CD4-positive, alpha-beta memory T cell (primary cell): ENCODE measurements at regions not wholly inside any gene's neighbourhood (a gene's known extent, or its start where the extent isn't known, plus 50 kb on each side); places are given as distances from the start of the nearest gene placed in this dataset.

Experiments used
- CTCF ChIA-PET: fragments of 350-600 bp; sonication (Branson Sonifier 250); formaldehyde crosslinking; loops from one replicate; lab custom pipeline; 2021; ENCODE audit warnings: inconsistent platforms; ENCODE audit not compliant: partially characterized antibody; lab: Charles Lee
- POLR2A ChIA-PET: fragments of 350-600 bp; sonication (Branson Sonifier 250); formaldehyde crosslinking; loops from one replicate; lab custom pipeline; 2021; ENCODE audit not compliant: partially characterized antibody; lab: Charles Lee
- DNase-seq, 5 donors: peaks; one replicate each; pipeline versions ENCODE4 v3.0.0 to v3.0.0-alpha.2; 2020 to 2022; ENCODE audit warnings: mixed read lengths in 1 of 5
- H3K27ac ChIP-seq: one replicate; pipeline ENCODE4 v1.7.0; 2013; ENCODE audit warnings: low read depth, low read length
- H3K27me3 ChIP-seq: 2 replicates; pipeline ENCODE4 v1.7.0; 2013; ENCODE audit warnings: mild to moderate bottlenecking, low read length, moderate library complexity; ENCODE audit not compliant: insufficient read depth
- H3K36me3 ChIP-seq: 2 replicates; pipeline ENCODE4 v1.7.0; 2013; ENCODE audit warnings: mild to moderate bottlenecking, low read length, moderate library complexity; ENCODE audit not compliant: insufficient read depth
- H3K4me1 ChIP-seq: 2 replicates; pipeline ENCODE4 v1.7.0; 2013; ENCODE audit warnings: mild to moderate bottlenecking, low read length, moderate library complexity; ENCODE audit not compliant: insufficient read depth
- H3K4me3 ChIP-seq, 2 donors: one replicate each; pipeline ENCODE4 v1.7.0; 2013; ENCODE audit warnings: low read length in 2 of 2, mild to moderate bottlenecking in 1 of 2
- H3K9me3 ChIP-seq, 2 donors: one replicate each; pipeline ENCODE4 v1.7.0; 2013; ENCODE audit warnings: low read length in 2 of 2, control low read depth in 1 of 2; ENCODE audit not compliant: control insufficient read depth in 1 of 2
- H3K27ac Mint-ChIP-seq, 7 donors: one replicate each; pipeline ENCODE4 v1.8.0; 2020 to 2021; ENCODE audit warnings: mixed read lengths in 7 of 7, mild to moderate bottlenecking in 6 of 7, inconsistent platforms in 3 of 7, moderate library complexity in 3 of 7
- H3K27me3 Mint-ChIP-seq, 2 donors: one replicate each; pipeline ENCODE4 v1.8.0; 2020 to 2021; ENCODE audit warnings: mixed read lengths in 2 of 2
- H3K36me3 Mint-ChIP-seq, 2 donors: one replicate each; pipeline ENCODE4 v1.8.0; 2020 to 2021; ENCODE audit warnings: mixed read lengths in 2 of 2, inconsistent platforms in 1 of 2, mild to moderate bottlenecking in 1 of 2
- H3K4me1 Mint-ChIP-seq, 4 donors: one replicate each; pipeline ENCODE4 v1.8.0; 2020 to 2021; ENCODE audit warnings: mixed read lengths in 4 of 4, mild to moderate bottlenecking in 1 of 4
- H3K4me3 Mint-ChIP-seq, 8 donors: one replicate each; pipeline ENCODE4 v1.8.0; 2020 to 2021; ENCODE audit warnings: mixed read lengths in 8 of 8, mild to moderate bottlenecking in 7 of 8, moderate library complexity in 6 of 8, inconsistent platforms in 3 of 8
- H3K9me3 Mint-ChIP-seq, 8 donors: one replicate each; pipeline ENCODE4 v1.8.0; 2020 to 2021; ENCODE audit warnings: mixed read lengths in 8 of 8, mild to moderate bottlenecking in 5 of 8, inconsistent platforms in 3 of 8, moderate library complexity in 1 of 8
- intact Hi-C: fragments of 100-400 bp; cut with micrococcal nuclease; formaldehyde crosslinking; loops from one replicate; pipeline ENCODE4 v1.15.1; 2023

DNA sequence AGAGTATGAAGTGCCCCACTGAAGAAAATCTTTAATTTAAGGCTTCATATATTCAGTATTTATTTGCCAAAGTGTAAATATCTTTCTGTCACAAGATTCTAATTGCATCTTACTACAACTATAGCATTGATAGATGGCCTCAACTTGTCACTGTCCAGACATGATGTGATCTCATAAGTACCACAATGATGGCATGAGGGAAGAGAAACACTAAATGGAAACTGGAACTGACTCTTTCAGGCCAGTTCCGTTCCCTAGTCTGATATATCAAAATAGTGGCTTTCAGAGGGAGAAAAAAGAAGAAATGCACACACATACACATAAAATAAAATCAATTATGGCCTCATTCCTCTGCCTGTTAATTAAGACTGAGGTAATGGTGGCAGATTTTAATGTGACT is 615.7 kb downstream of the TBL1XR1 start:
- H3K27me3 Mint-ChIP-seq, result no peaks in the 10 kb centered on the region

DNA sequence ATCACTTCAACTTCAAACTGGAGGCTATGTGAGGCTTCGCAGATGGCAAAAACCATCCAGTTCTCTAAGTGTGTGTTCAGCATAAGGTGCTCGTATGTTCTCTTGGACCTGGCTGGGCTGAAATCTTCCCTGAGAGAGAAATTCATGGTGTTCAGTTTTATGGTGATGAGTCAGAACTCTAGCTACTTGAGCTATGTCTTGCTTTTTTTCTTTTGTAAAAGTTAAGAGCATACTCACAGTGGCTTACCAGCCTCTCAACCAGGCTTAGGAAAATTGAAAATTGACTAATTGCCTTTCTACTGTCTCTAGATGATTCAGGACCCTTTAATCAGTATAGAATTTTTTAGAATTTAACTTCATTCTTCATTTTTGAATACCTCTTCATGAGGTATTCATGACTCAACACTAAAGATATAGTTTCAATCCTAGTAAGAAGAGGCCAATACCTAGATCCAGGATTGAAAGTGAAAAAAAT is 617.5 kb downstream of the TBL1XR1 start:
- Mint-ChIP-seq H3K27me3 (no peaks in the 10 kb centered on the region), H3K27ac (no peak overlapping the region), H3K36me3 (no peaks in the 10 kb centered on the region), H3K4me1 (no peaks in the 10 kb centered on the region), H3K4me3 (no peak overlapping the region), H3K9me3 (peaks cover 0 to 3% (median 0%) of the 10 kb centered on the region in 8 donors)
- ChIA-PET CTCF (no interaction called here), POLR2A (no interaction called here)
- DNase-seq, result no peak
- intact Hi-C loops, result no loop called here
- no peaks in the 10 kb centered on the region for H3K27me3 ChIP-seq
- no peak overlapping the region for H3K27ac ChIP-seq
- H3K4me3 ChIP-seq, result no peak overlapping the region
- H3K9me3 ChIP-seq, result no peaks in the 10 kb centered on the region
- H3K36me3 ChIP-seq, result no peaks in the 10 kb centered on the region
- no peaks in the 10 kb centered on the region for H3K4me1 ChIP-seq

More for the DNA sequence above, 615.7 kb downstream of the TBL1XR1 start:
- H3K27ac ChIP-seq, result no peak overlapping the region
- no peaks in the 10 kb centered on the region for H3K9me3 ChIP-seq
- Mint-ChIP-seq H3K27ac (no peak overlapping the region), H3K4me3 (no peak overlapping the region), H3K36me3 (no peaks in the 10 kb centered on the region), H3K9me3 (peaks cover 0 to 3% (median 0%) of the 10 kb centered on the region in 8 donors), H3K4me1 (no peaks in the 10 kb centered on the region)
- H3K4me3 ChIP-seq, result no peak overlapping the region
- intact Hi-C loops, result no loop called here
- H3K36me3 ChIP-seq, result no peaks in the 10 kb centered on the region
- H3K27me3 ChIP-seq, result no peaks in the 10 kb centered on the region
- no peak for DNase-seq
- ChIA-PET CTCF (no interaction called here), POLR2A (no interaction called here)
- no peaks in the 10 kb centered on the region for H3K4me1 ChIP-seq

DNA sequence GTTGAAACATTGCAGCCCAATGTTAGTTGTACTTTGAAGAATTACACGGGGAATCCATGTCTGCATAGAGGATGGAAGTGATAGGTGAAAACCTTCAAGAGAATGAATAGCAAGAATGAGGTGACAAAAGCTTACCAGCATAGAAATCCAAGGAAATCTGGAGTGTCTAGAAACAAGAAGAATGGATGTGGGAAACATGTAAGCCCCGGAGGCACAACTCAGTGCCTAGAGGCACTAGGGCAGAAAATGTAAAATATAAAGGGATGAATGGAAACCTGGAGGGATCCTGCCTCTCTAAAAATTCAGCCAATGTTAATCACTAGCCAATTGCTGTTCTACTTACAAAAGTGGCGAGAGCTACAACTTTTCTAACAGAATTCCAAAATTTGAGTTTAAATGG is 619.0 kb downstream of the TBL1XR1 start:
- H3K9me3 Mint-ChIP-seq, result peaks cover 0 to 3% (median 0%) of the 10 kb centered on the region in 8 donors
- intact Hi-C loops, result no loop called here
- Histone ChIP-seq H3K36me3 (no peaks in the 10 kb centered on the region), H3K4me3 (no peak overlapping the region), H3K27me3 (no peaks in the 10 kb centered on the region), H3K4me1 (no peaks in the 10 kb centered on the region), H3K9me3 (no peaks in the 10 kb centered on the region), H3K27ac (no peak overlapping the region)
- H3K27ac Mint-ChIP-seq, result no peak overlapping the region
- H3K27me3 Mint-ChIP-seq, result no peaks in the 10 kb centered on the region
- no peak overlapping the region for H3K4me3 Mint-ChIP-seq
- POLR2A ChIA-PET, result no interaction called here
- DNase-seq, result no peak
- H3K4me1 Mint-ChIP-seq, result no peaks in the 10 kb centered on the region
- no peaks in the 10 kb centered on the region for H3K36me3 Mint-ChIP-seq
- CTCF ChIA-PET, result no interaction called here

DNA sequence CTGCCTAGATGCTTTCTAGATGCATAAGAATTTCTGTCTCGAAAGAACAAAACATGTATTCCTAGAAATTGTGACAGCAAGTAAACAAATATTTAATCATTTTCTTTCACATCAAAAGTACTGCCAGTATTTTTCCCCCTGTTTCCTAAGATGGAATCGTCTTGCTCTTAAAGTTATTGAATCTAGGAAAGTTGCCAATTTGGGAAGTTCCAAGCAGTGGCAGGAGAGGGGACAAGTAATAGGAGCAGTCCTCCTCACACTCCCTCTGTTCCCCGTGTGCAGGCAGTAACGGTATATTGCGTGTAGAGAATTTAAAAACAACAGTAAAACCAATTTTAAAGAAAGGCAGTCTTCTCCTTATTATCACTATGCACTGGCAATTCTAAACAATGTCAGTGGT is 619.8 kb downstream of the TBL1XR1 start:
- DNase-seq, result no peak
- POLR2A ChIA-PET, result no interaction called here
- Histone ChIP-seq H3K27ac (no peak overlapping the region), H3K4me3 (no peak overlapping the region), H3K9me3 (no peaks in the 10 kb centered on the region), H3K4me1 (no peaks in the 10 kb centered on the region), H3K36me3 (no peaks in the 10 kb centered on the region), H3K27me3 (no peaks in the 10 kb centered on the region)
- H3K4me3 Mint-ChIP-seq, result no peak overlapping the region
- H3K27ac Mint-ChIP-seq, result no peak overlapping the region
- intact Hi-C loops, result no loop called here
- H3K9me3 Mint-ChIP-seq, result peaks cover 0 to 3% (median 0%) of the 10 kb centered on the region in 8 donors
- H3K36me3 Mint-ChIP-seq, result no peaks in the 10 kb centered on the region
- no peaks in the 10 kb centered on the region for H3K27me3 Mint-ChIP-seq
- H3K4me1 Mint-ChIP-seq, result no peaks in the 10 kb centered on the region
- CTCF ChIA-PET, result no interaction called here

DNA sequence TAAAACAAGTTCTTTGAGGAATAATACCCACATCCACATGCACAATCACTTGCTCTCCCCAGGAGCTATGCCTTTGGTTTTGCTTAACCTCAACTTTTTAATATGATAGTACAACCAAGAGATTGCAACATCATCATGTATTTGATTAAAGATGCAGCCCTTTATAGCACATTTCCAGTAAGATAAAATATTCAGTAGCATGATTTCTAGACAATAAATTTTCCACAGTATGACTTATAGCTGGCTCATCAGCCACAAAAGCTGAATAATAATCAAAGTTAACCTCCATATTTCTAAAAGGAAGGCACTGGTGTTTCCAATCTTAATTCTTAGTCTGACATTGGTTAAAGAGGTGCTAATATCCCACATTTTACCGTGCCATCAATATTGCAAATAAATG is 622.5 kb downstream of the TBL1XR1 start:
- no peaks in the 10 kb centered on the region for H3K9me3 ChIP-seq
- no peaks in the 10 kb centered on the region for H3K36me3 ChIP-seq
- no peak overlapping the region for H3K4me3 ChIP-seq
- DNase-seq, result no peak
- H3K27me3 ChIP-seq, result no peaks in the 10 kb centered on the region
- peaks cover 0 to 3% (median 0%) of the 10 kb centered on the region in 8 donors for H3K9me3 Mint-ChIP-seq
- no peaks in the 10 kb centered on the region for H3K27me3 Mint-ChIP-seq
- H3K36me3 Mint-ChIP-seq, result no peaks in the 10 kb centered on the region
- H3K27ac ChIP-seq, result no peak overlapping the region
- H3K4me1 Mint-ChIP-seq, result no peaks in the 10 kb centered on the region
- intact Hi-C loops, result no loop called here
- H3K4me1 ChIP-seq, result no peaks in the 10 kb centered on the region
- H3K27ac Mint-ChIP-seq, result no peak overlapping the region
- ChIA-PET POLR2A (no interaction called here), CTCF (no interaction called here)
- H3K4me3 Mint-ChIP-seq, result no peak overlapping the region

DNA sequence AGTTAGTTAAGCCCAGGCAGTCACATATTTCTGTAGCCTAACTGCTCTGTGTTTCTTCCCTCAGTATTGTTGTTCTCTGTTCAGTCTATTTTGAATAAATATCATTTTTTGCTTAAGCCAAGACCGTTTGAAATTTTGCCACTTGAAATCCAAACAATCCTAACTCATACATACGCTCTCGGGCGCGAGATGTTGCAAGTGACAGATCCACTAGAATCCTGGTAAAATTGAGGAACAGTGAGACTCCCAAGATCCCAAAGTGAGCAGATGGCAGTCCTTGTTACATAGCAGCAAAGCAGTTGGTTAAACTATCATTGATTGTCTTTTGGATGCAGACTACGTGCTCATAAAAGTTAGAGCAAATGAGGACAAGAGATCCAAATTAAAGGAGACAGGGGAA is 625.4 kb downstream of the TBL1XR1 start:
- Histone ChIP-seq H3K9me3 (no peaks in the 10 kb centered on the region), H3K36me3 (no peaks in the 10 kb centered on the region), H3K27me3 (no peaks in the 10 kb centered on the region), H3K4me3 (no peak overlapping the region), H3K27ac (no peak overlapping the region), H3K4me1 (no peaks in the 10 kb centered on the region)
- intact Hi-C loops, result no loop called here
- H3K27ac Mint-ChIP-seq, result no peak overlapping the region
- ChIA-PET POLR2A (no interaction called here), CTCF (no interaction called here)
- no peak overlapping the region for H3K4me3 Mint-ChIP-seq
- peaks cover 0 to 9% (median 0%) of the 10 kb centered on the region in 8 donors for H3K9me3 Mint-ChIP-seq
- H3K4me1 Mint-ChIP-seq, result no peaks in the 10 kb centered on the region
- no peak for DNase-seq
- peaks cover 0 to 3% of the 10 kb centered on the region in 2 donors for H3K27me3 Mint-ChIP-seq
- H3K36me3 Mint-ChIP-seq, result no peaks in the 10 kb centered on the region

DNA sequence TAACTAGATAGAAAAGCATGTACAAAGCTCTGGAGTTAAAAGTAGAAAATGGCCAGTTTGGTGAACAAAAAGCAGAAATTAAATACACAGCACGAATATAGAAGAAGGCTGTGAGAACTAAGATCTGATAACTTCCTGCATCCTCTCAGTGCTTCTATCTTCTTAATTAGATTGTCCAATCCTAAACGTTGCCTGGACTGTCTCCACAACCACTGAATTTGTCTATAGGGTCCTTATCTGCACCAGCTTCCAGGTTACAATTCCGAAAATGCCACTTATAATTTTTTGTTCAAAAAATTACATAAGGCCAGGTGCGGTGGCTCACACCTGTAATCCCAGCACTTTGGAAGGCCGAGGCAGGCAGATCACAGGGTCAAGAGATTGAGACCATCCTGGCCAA is 626.3 kb downstream of the TBL1XR1 start:
- ChIA-PET CTCF (no interaction called here), POLR2A (no interaction called here)

DNA sequence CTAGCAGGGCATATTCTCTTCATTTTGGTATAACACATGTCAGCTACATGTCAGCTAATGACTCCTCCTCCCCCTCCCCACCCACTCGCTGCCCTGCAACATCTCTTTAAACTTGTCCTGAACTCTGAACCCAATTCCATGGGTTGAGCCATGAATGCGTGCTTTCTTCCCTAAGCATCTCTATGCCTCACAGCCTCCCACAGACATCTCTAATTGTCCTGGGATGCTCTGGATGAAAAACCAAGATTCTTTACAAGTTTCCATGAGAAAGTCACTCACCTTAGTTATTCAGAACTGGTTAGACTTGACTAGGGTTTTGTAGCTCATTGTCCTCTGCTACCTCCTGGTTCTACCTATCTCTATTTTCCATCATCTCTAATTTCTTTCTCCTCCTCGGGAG is 629.1 kb downstream of the TBL1XR1 start:
- intact Hi-C loops, result no loop called here
- no peak overlapping the region for H3K4me3 ChIP-seq
- Mint-ChIP-seq H3K4me1 (no peaks in the 10 kb centered on the region), H3K27me3 (peaks cover 0 to 3% of the 10 kb centered on the region in 2 donors), H3K27ac (no peak overlapping the region), H3K36me3 (no peaks in the 10 kb centered on the region), H3K9me3 (peaks cover 0 to 17% (median 5%) of the 10 kb centered on the region in 8 donors), H3K4me3 (no peak overlapping the region)
- no peak overlapping the region for H3K27ac ChIP-seq
- ChIA-PET POLR2A (no interaction called here), CTCF (no interaction called here)
- no peaks in the 10 kb centered on the region for H3K9me3 ChIP-seq
- no peaks in the 10 kb centered on the region for H3K36me3 ChIP-seq
- DNase-seq, result no peak
- H3K4me1 ChIP-seq, result no peaks in the 10 kb centered on the region
- no peaks in the 10 kb centered on the region for H3K27me3 ChIP-seq

More for the DNA sequence above, 626.3 kb downstream of the TBL1XR1 start:
- no peaks in the 10 kb centered on the region for H3K9me3 ChIP-seq
- intact Hi-C loops, result no loop called here
- no peak overlapping the region for H3K4me3 Mint-ChIP-seq
- no peak overlapping the region for H3K27ac ChIP-seq
- H3K36me3 ChIP-seq, result no peaks in the 10 kb centered on the region
- no peak for DNase-seq
- no peak overlapping the region for H3K4me3 ChIP-seq
- no peaks in the 10 kb centered on the region for H3K36me3 Mint-ChIP-seq
- no peaks in the 10 kb centered on the region for H3K4me1 Mint-ChIP-seq
- no peak overlapping the region for H3K27ac Mint-ChIP-seq
- no peaks in the 10 kb centered on the region for H3K27me3 ChIP-seq
- H3K4me1 ChIP-seq, result no peaks in the 10 kb centered on the region
- peaks cover 0 to 9% (median 0%) of the 10 kb centered on the region in 8 donors for H3K9me3 Mint-ChIP-seq
- H3K27me3 Mint-ChIP-seq, result peaks cover 0 to 3% of the 10 kb centered on the region in 2 donors
